ENCODE measurements at regions not wholly inside any gene's neighbourhood (a gene's known extent, or its start where the extent isn't known, plus 50 kb on each side); places are given as distances from the start of the nearest gene placed in this dataset.

- TF ChIP-seq CTCF (conservative IDR thresholded peaks at IDR 0.05; ENCODE audit: low read length) (no peak), EZH2phosphoT487 (IDR thresholded peaks at IDR 0.05; ENCODE audit: borderline replicate concordance, low read depth, low read length) (no peak)
Observed at GRCh38 chr2:134083548-134083947, 170.3 kb upstream of the MGAT5 start.
